ENCODE measurements at regions not wholly inside any gene's neighbourhood (a gene's known extent, or its start where the extent isn't known, plus 50 kb on each side); places are given as distances from the start of the nearest gene placed in this dataset.

- TF ChIP-seq CTCF (IDR thresholded peaks at IDR 0.05; ENCODE audit: insufficient read depth, low read depth, low read length) (no peak), EZH2 (IDR thresholded peaks at IDR 0.05; ENCODE audit: insufficient read depth, low read length) (no peak)
These were observed 435.9 kb downstream of the TNS3 start for GRCh38 chr7:47145982-47146381.
